Activated CD8-positive, alpha-beta memory T cell treated with anti-CD3 and anti-CD28 coated beads, Interleukin-2, amount 10 ng/mL, durations not matched to agents 7 days and 5 days (primary cell): ENCODE measurements at regions not wholly inside any gene's neighbourhood (a gene's known extent, or its start where the extent isn't known, plus 50 kb on each side); places are given as distances from the start of the nearest gene placed in this dataset.

Experiments
- ATAC-seq: fragments of 150-1000 bp; cut with Tn5 transposase; one replicate; pipeline ENCODE4 v1.10.0; 2021; ENCODE audit warnings: moderate library complexity
- CTCF ChIA-PET: fragments of 350-600 bp; sonication (Branson Sonifier 250); formaldehyde crosslinking; loops from one replicate; lab custom pipeline; 2021; ENCODE audit warnings: antibody characterized with exemption; lab: Charles Lee
- DNase-seq: peaks from one replicate; pipeline ENCODE4 v3.0.0-alpha.2; 2020
- H3K27ac Mint-ChIP-seq: one replicate; pipeline ENCODE4 v1.8.0; 2021; ENCODE audit warnings: mild to moderate bottlenecking, mixed read lengths
- H3K27me3 Mint-ChIP-seq: one replicate; pipeline ENCODE4 v1.8.0; 2021; ENCODE audit warnings: mixed read lengths
- H3K36me3 Mint-ChIP-seq: one replicate; pipeline ENCODE4 v1.8.0; 2021; ENCODE audit warnings: mild to moderate bottlenecking, mixed read lengths
- H3K4me1 Mint-ChIP-seq: one replicate; pipeline ENCODE4 v1.8.0; 2021; ENCODE audit warnings: mixed read lengths
- H3K4me3 Mint-ChIP-seq: one replicate; pipeline ENCODE4 v1.8.0; 2021; ENCODE audit warnings: mild to moderate bottlenecking, moderate library complexity, mixed read lengths
- H3K9me3 Mint-ChIP-seq: one replicate; pipeline ENCODE4 v1.8.0; 2022; ENCODE audit warnings: low read depth, mixed read lengths

GRCh38 chr15:61755467-61755866 lies 304.8 kb downstream of the VPS13C start:
- CTCF ChIA-PET: no interaction called here
- Mint-ChIP-seq H3K4me1 (no peaks in the 10 kb centered on the region), H3K27me3 (peaks cover 17% of the 10 kb centered on the region), H3K27ac (no peak overlapping the region), H3K36me3 (no peaks in the 10 kb centered on the region), H3K9me3 (no peaks in the 10 kb centered on the region), H3K4me3 (no peak overlapping the region)
- no peak for ATAC-seq
- DNase-seq: no peak

GRCh38 chr15:61753018-61753710 lies 307.1 kb downstream of the VPS13C start:
- ATAC-seq (no peak), DNase-seq (no peak)
- Mint-ChIP-seq H3K4me3 (no peak overlapping the region), H3K9me3 (no peaks in the 10 kb centered on the region), H3K27ac (no peak overlapping the region), H3K4me1 (no peaks in the 10 kb centered on the region), H3K27me3 (peaks cover 13% of the 10 kb centered on the region), H3K36me3 (no peaks in the 10 kb centered on the region)
- CTCF ChIA-PET: no interaction called here

- H3K9me3 Mint-ChIP-seq: no peaks in the 10 kb centered on the region
- ATAC-seq (no peak), DNase-seq (no peak)
- no peaks in the 10 kb centered on the region for H3K4me1 Mint-ChIP-seq
- peaks cover 9% of the 10 kb centered on the region for H3K27me3 Mint-ChIP-seq
- CTCF ChIA-PET: interaction anchor here (0.9 kb wide), 1 partner anchor 82 kb away, joined by 3 read pairs; no protein-coding TSS in a partner anchor
- no peaks in the 10 kb centered on the region for H3K36me3 Mint-ChIP-seq
- no peak overlapping the region for H3K4me3 Mint-ChIP-seq
- no peak overlapping the region for H3K27ac Mint-ChIP-seq
Observed at GRCh38 chr15:61752001-61752400, 308.2 kb downstream of the VPS13C start.

GRCh38 chr15:61750271-61751084 lies 309.8 kb downstream of the VPS13C start:
- no peak overlapping the region for H3K4me3 Mint-ChIP-seq
- ATAC-seq: no peak
- no peaks in the 10 kb centered on the region for H3K4me1 Mint-ChIP-seq
- DNase-seq: no peak
- H3K36me3 Mint-ChIP-seq: no peaks in the 10 kb centered on the region
- CTCF ChIA-PET: no interaction called here
- H3K27ac Mint-ChIP-seq: no peak overlapping the region
- H3K27me3 Mint-ChIP-seq: peaks cover 7% of the 10 kb centered on the region
- no peaks in the 10 kb centered on the region for H3K9me3 Mint-ChIP-seq

- CTCF ChIA-PET: no interaction called here
- no peak overlapping the region for H3K27ac Mint-ChIP-seq
- H3K4me1 Mint-ChIP-seq: no peaks in the 10 kb centered on the region
- H3K4me3 Mint-ChIP-seq: no peak overlapping the region
- no peaks in the 10 kb centered on the region for H3K36me3 Mint-ChIP-seq
- ATAC-seq: no peak
- no peak for DNase-seq
- H3K9me3 Mint-ChIP-seq: no peaks in the 10 kb centered on the region
- peaks cover 7% of the 10 kb centered on the region for H3K27me3 Mint-ChIP-seq
Observed at GRCh38 chr15:61749169-61749568, 311.1 kb downstream of the VPS13C start.

GRCh38 chr15:61748529-61748928 lies 311.7 kb downstream of the VPS13C start:
- DNase-seq: no peak
- CTCF ChIA-PET: no interaction called here
- Mint-ChIP-seq H3K4me1 (no peaks in the 10 kb centered on the region), H3K27me3 (peaks cover 6% of the 10 kb centered on the region), H3K27ac (no peak overlapping the region), H3K4me3 (no peak overlapping the region), H3K9me3 (no peaks in the 10 kb centered on the region), H3K36me3 (no peaks in the 10 kb centered on the region)
- no peak for ATAC-seq

GRCh38 chr15:61746589-61746988 lies 313.7 kb downstream of the VPS13C start:
- DNase-seq: no peak
- H3K27me3 Mint-ChIP-seq: peaks cover 11% of the 10 kb centered on the region
- H3K36me3 Mint-ChIP-seq: no peaks in the 10 kb centered on the region
- H3K9me3 Mint-ChIP-seq: no peaks in the 10 kb centered on the region
- ATAC-seq: no peak
- CTCF ChIA-PET: interaction anchor here (1.5 kb wide), 1 partner anchor 87 kb away, joined by 4 read pairs; no protein-coding TSS in a partner anchor
- H3K4me3 Mint-ChIP-seq: no peak overlapping the region
- no peak overlapping the region for H3K27ac Mint-ChIP-seq
- no peaks in the 10 kb centered on the region for H3K4me1 Mint-ChIP-seq

- no peaks in the 10 kb centered on the region for H3K9me3 Mint-ChIP-seq
Observed at GRCh38 chr15:61743345-61743909, 316.8 kb downstream of the VPS13C start.

GRCh38 chr15:61742591-61742990 lies 317.7 kb downstream of the VPS13C start:
- CTCF ChIA-PET: no interaction called here
- Mint-ChIP-seq H3K27ac (no peak overlapping the region), H3K4me1 (no peaks in the 10 kb centered on the region), H3K27me3 (peaks cover 11% of the 10 kb centered on the region), H3K4me3 (no peak overlapping the region), H3K36me3 (no peaks in the 10 kb centered on the region), H3K9me3 (no peaks in the 10 kb centered on the region)
- DNase-seq (no peak), ATAC-seq (no peak)

More at GRCh38 chr15:61743345-61743909, 316.8 kb downstream of the VPS13C start:
- H3K27ac Mint-ChIP-seq: no peak overlapping the region
- CTCF ChIA-PET: no interaction called here
- no peak for DNase-seq
- no peak overlapping the region for H3K4me3 Mint-ChIP-seq
- no peaks in the 10 kb centered on the region for H3K4me1 Mint-ChIP-seq
- peaks cover 11% of the 10 kb centered on the region for H3K27me3 Mint-ChIP-seq
- no peaks in the 10 kb centered on the region for H3K36me3 Mint-ChIP-seq
- ATAC-seq: no peak

GRCh38 chr15:61736790-61737189 lies 323.5 kb downstream of the VPS13C start:
- Mint-ChIP-seq H3K27ac (no peak overlapping the region), H3K36me3 (no peaks in the 10 kb centered on the region), H3K27me3 (no peaks in the 10 kb centered on the region), H3K4me1 (no peaks in the 10 kb centered on the region), H3K4me3 (no peak overlapping the region), H3K9me3 (no peaks in the 10 kb centered on the region)
- no peak for ATAC-seq
- no peak for DNase-seq
- CTCF ChIA-PET: no interaction called here

GRCh38 chr15:61731099-61731498 lies 329.1 kb downstream of the VPS13C start:
- DNase-seq: no peak
- peaks cover 8% of the 10 kb centered on the region for H3K27me3 Mint-ChIP-seq
- no peaks in the 10 kb centered on the region for H3K4me1 Mint-ChIP-seq
- H3K36me3 Mint-ChIP-seq: no peaks in the 10 kb centered on the region
- H3K9me3 Mint-ChIP-seq: no peaks in the 10 kb centered on the region
- H3K27ac Mint-ChIP-seq: no peak overlapping the region
- ATAC-seq: no peak
- CTCF ChIA-PET: interaction anchor here (1.2 kb wide), 1 partner anchor 102 kb away, joined by 3 read pairs; no protein-coding TSS in a partner anchor
- no peak overlapping the region for H3K4me3 Mint-ChIP-seq

- H3K36me3 Mint-ChIP-seq: no peaks in the 10 kb centered on the region
- H3K27me3 Mint-ChIP-seq: peaks cover 11% of the 10 kb centered on the region
- no peaks in the 10 kb centered on the region for H3K4me1 Mint-ChIP-seq
- CTCF ChIA-PET: no interaction called here
- H3K9me3 Mint-ChIP-seq: no peaks in the 10 kb centered on the region
- no peak overlapping the region for H3K27ac Mint-ChIP-seq
- H3K4me3 Mint-ChIP-seq: no peak overlapping the region
- DNase-seq: no peak
- no peak for ATAC-seq
Observed at GRCh38 chr15:61729646-61730045, 330.6 kb downstream of the VPS13C start.

- DNase-seq (no peak), ATAC-seq (no peak)
- peaks cover 16% of the 10 kb centered on the region for H3K27me3 Mint-ChIP-seq
- H3K4me1 Mint-ChIP-seq: no peaks in the 10 kb centered on the region
- no peak overlapping the region for H3K4me3 Mint-ChIP-seq
- no peaks in the 10 kb centered on the region for H3K9me3 Mint-ChIP-seq
- CTCF ChIA-PET: no interaction called here
- H3K36me3 Mint-ChIP-seq: no peaks in the 10 kb centered on the region
- no peak overlapping the region for H3K27ac Mint-ChIP-seq
Observed at GRCh38 chr15:61726166-61726565, 334.1 kb downstream of the VPS13C start.

- H3K27ac Mint-ChIP-seq: no peak overlapping the region
- no peaks in the 10 kb centered on the region for H3K4me1 Mint-ChIP-seq
- DNase-seq (no peak), ATAC-seq (no peak)
- no peaks in the 10 kb centered on the region for H3K9me3 Mint-ChIP-seq
- no peaks in the 10 kb centered on the region for H3K36me3 Mint-ChIP-seq
- no peak overlapping the region for H3K4me3 Mint-ChIP-seq
- CTCF ChIA-PET: no interaction called here
- peaks cover 18% of the 10 kb centered on the region for H3K27me3 Mint-ChIP-seq
Observed at GRCh38 chr15:61725251-61725650, 335.0 kb downstream of the VPS13C start.
